ENCODE measurements at regions not wholly inside any gene's neighbourhood (a gene's known extent, or its start where the extent isn't known, plus 50 kb on each side); places are given as distances from the start of the nearest gene placed in this dataset.

DNA sequence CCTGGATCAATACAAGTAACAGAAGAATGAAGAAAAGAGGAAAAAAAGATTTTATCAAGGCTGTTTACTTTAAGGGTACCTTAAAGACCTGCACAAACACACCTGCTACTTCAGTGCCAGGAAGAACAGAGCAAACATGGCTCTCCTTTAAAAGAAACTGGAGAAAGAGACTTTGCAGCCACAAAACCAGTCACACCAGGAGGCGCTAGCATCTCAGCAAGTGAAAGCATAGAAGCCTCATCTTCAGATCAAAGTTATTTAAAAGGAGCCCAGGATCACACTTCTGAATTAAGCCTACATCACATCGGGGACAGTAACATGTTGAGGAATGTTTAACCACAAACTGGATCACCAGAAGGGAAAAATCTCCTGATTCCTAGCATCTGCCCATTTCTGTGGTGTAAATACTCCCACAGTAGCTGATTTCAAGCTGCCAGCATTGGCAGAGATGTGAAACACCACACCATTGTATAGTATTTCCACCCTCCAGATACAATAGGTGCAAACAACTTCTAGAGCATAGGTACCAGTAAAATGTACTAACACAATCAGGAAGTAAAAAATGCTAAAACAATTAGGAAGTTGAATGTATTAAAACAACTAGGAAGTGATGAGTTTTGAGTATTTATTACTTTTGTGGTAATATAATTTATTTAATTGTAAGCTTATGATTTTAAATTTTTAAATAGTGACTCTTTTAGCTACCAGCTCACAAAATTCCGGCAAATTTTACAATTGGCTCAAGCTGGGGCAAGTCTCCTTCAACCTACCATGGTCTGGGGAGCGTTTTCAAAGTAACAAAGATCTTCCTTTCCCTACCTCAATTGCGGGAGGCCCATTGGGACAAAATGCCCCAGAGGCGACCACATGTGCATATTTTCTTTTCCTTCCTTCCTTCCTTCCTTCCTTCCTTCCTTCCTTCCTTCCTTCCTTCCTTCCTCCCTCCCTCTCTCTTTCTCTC lies 105.3 kb upstream of the CLDN14 start:
- Histone ChIP-seq H3K9me2 (replicated peaks; ENCODE audit: insufficient read depth) (no peaks in the 10 kb centered on the region), H3K9me3 (ENCODE audit: low read depth) (no peaks in the 10 kb centered on the region), H3K27ac (no peak overlapping the region), H3K4me1 (ENCODE audit: insufficient read depth) (no peaks in the 10 kb centered on the region), H4K20me1 (ENCODE audit: insufficient read depth, poor library complexity, severe bottlenecking) (no peaks in the 10 kb centered on the region), H3K36me3 (replicated peaks; ENCODE audit: insufficient read depth, low read depth) (no peaks in the 10 kb centered on the region), H3K27me3 (no peaks in the 10 kb centered on the region), H3K79me2 (no peaks in the 10 kb centered on the region), H3K4me3 (no peak overlapping the region), H3K4me2 (no peak overlapping the region), H2AFZ (no peak overlapping the region)
- TF ChIP-seq, protein P1, sequence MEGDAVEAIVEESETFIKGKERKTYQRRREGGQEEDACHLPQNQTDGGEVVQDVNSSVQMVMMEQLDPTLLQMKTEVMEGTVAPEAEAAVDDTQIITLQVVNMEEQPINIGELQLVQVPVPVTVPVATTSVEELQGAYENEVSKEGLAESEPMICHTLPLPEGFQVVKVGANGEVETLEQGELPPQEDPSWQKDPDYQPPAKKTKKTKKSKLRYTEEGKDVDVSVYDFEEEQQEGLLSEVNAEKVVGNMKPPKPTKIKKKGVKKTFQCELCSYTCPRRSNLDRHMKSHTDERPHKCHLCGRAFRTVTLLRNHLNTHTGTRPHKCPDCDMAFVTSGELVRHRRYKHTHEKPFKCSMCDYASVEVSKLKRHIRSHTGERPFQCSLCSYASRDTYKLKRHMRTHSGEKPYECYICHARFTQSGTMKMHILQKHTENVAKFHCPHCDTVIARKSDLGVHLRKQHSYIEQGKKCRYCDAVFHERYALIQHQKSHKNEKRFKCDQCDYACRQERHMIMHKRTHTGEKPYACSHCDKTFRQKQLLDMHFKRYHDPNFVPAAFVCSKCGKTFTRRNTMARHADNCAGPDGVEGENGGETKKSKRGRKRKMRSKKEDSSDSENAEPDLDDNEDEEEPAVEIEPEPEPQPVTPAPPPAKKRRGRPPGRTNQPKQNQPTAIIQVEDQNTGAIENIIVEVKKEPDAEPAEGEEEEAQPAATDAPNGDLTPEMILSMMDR (IDR thresholded peaks at IDR 0.05; ENCODE audit: poor library complexity): no peak
- TF ChIP-seq EZH2 (IDR thresholded peaks at IDR 0.05; ENCODE audit: borderline replicate concordance) (no peak), EZH2phosphoT487 (IDR thresholded peaks at IDR 0.05; ENCODE audit: low read depth, severe bottlenecking, unreplicated experiment) (no peak)
- no peak for DNase-seq (ENCODE audit: low spot score)
- 91% methylated on average over 6 of the region's 6 CpGs for WGBS (ENCODE audit: low lambda C conversion rate, missing lambda C conversion rate)

DNA sequence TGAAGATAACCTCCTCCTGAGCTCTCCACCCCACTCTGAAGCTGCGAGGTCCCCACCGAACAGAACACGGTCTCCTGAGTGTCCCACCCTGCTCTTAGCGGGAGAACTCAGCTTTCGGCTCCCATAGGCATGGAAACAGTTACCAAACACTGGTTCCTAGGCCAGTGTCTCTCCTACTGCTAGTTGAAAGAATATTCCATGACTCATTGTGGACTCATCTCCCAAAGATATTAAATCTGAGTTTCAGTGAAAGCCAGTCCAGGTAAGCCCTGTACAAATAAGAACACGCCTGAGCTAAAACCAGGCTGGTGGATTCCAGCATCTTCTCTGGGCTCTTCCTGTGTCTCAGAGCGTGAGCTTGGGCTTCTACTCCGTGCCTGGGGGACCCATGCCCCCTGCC lies 107.5 kb upstream of the CLDN14 start:
- Histone ChIP-seq H3K9me2 (replicated peaks; ENCODE audit: insufficient read depth) (no peaks in the 10 kb centered on the region), H3K79me2 (no peaks in the 10 kb centered on the region), H4K20me1 (ENCODE audit: insufficient read depth, poor library complexity, severe bottlenecking) (no peaks in the 10 kb centered on the region), H3K4me2 (no peak overlapping the region), H3K4me1 (ENCODE audit: insufficient read depth) (no peaks in the 10 kb centered on the region), H3K4me3 (no peak overlapping the region), H2AFZ (no peak overlapping the region), H3K9me3 (ENCODE audit: low read depth) (no peaks in the 10 kb centered on the region), H3K36me3 (replicated peaks; ENCODE audit: insufficient read depth, low read depth) (no peaks in the 10 kb centered on the region), H3K27me3 (no peaks in the 10 kb centered on the region), H3K27ac (no peak overlapping the region)
- TF ChIP-seq, protein P1 (IDR thresholded peaks at IDR 0.05; ENCODE audit: poor library complexity): no peak
- no peak for TF ChIP-seq EZH2 (IDR thresholded peaks at IDR 0.05; ENCODE audit: borderline replicate concordance)
- TF ChIP-seq EZH2phosphoT487 (IDR thresholded peaks at IDR 0.05; ENCODE audit: low read depth, severe bottlenecking, unreplicated experiment): no peak
- 73% methylated on average over 8 of the region's 8 CpGs for WGBS (ENCODE audit: low lambda C conversion rate, missing lambda C conversion rate)
- peak; percentile 22 for DNase-seq (ENCODE audit: low spot score)

DNA sequence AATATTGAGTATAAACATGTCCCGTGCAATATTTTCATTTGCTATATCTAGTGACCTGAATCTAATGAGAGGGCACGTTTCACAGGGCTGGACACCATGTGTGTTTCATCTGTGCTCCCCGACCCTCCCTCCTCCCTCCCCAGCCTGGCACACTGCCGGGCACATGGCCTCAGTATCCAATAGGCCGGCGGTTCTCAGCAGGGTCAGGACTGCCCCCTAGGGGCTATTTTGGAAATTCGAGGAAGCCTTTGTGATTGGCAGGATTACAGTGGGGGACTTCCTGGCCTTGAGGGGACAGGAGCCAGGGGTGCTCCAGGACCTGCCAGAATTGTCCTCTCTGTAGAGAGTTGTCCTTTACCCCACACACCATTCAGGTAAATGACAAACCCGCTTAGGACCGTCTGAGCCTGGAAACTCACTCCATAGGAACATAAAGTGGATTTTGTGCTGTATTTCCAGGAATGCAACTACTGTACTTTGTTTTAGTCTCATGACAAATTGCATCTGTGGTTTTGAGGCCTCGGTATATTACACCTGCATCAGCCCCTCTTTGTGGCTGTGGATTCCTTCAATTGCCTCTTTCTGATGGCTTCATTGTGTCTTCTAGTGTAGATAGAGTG lies 109.5 kb upstream of the SIM2 start:
- Histone ChIP-seq H3K4me2 (no peak overlapping the region), H3K4me1 (ENCODE audit: insufficient read depth) (no peaks in the 10 kb centered on the region), H3K36me3 (replicated peaks; ENCODE audit: insufficient read depth, low read depth) (no peaks in the 10 kb centered on the region), H3K27ac (no peak overlapping the region), H2AFZ (no peak overlapping the region), H4K20me1 (ENCODE audit: insufficient read depth, poor library complexity, severe bottlenecking) (no peaks in the 10 kb centered on the region), H3K79me2 (no peaks in the 10 kb centered on the region), H3K9me3 (ENCODE audit: low read depth) (no peaks in the 10 kb centered on the region), H3K4me3 (no peak overlapping the region), H3K27me3 (peaks cover 2% of the 10 kb centered on the region), H3K9me2 (replicated peaks; ENCODE audit: insufficient read depth) (no peaks in the 10 kb centered on the region)
- peak; percentile 24 for DNase-seq (ENCODE audit: low spot score)
- WGBS (ENCODE audit: low lambda C conversion rate, missing lambda C conversion rate): 61% methylated on average over 10 of the region's 10 CpGs
- TF ChIP-seq EZH2 (IDR thresholded peaks at IDR 0.05; ENCODE audit: borderline replicate concordance) (no peak), EZH2phosphoT487 (IDR thresholded peaks at IDR 0.05; ENCODE audit: low read depth, severe bottlenecking, unreplicated experiment) (no peak)
- TF ChIP-seq, protein P1 (IDR thresholded peaks at IDR 0.05; ENCODE audit: poor library complexity): peak; percentile 39
